Head of caudate nucleus (tissue), 42 donors: ENCODE measurements at regions not wholly inside any gene's neighbourhood (a gene's known extent, or its start where the extent isn't known, plus 50 kb on each side); places are given as distances from the start of the nearest gene placed in this dataset.
A peak's percentile ranks its signal among the peaks of the same experiment; 100 is the strongest.

Experiments used
- DNase-seq, 42 donors: peaks; one replicate each; pipeline versions ENCODE4 v3.0.0 to v3.0.0-alpha.2; 2020 to 2021; ENCODE audit warnings: mixed read lengths in 7 of 42
- intact Hi-C: fragments of 100-400 bp; cut with DNase I; formaldehyde crosslinking; loops from one replicate; pipeline ENCODE4 v1.15.0; 2022

DNA sequence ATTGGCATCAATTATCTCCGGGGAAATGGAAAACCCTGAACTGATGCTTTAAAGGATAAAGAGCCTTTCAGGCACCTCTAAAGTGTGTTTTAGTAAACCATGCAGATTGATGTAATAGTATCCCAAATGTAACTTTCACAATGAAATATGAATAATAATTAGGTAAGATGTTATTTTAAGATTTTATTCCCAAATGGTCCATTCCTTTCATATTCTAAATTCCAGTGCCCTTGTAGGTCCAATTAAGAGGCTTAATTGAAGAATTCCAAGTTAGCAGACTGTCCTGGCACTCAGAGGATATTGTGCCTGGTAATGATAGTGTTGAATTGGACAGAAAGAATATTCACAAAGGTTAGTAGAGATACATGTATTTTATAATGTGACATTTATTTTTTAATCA lies 352.5 kb upstream of the NUDT12 start:
- intact Hi-C loops = no loop called here
- no peak for DNase-seq

DNA sequence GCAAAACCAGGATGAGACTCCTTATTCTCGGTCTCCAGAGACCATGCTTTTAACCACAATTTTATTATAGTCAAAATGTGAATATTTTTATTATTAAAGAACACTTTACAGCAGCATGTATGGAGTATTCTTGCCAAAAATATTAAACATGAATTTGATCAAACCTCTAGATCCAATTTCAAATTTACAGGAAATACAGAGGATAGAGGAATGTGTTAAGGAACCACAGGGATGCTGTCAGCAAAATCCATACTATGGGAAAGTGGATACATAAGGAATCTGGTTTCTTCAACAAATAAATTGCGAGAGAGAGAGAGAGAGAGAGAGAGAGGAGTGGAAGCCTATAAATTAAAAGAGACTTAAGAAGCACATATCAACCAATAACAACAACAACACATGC lies 348.2 kb upstream of the NUDT12 start:
- intact Hi-C loops = no loop called here
- no peak for DNase-seq

DNA sequence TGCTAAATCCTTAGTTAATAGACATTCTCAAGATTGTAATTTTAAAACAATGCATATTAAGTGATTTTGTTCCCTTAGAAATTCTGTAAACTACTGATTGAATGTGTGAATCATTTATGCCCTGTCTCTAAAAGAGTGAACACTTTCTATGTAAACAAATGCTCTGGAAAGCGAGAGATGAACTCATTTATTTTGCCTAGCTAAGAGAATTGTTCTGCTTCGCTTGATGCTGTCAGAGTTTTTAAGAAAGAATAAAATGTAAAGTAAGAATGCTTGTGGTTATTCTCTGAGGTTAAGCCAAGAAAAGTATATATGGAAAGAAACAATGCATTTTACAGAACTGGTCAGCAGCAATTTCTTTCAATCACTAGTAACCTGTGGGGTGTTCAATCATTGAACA lies 347.4 kb upstream of the NUDT12 start:
- DNase-seq = no peak
- intact Hi-C loops = no loop called here

DNA sequence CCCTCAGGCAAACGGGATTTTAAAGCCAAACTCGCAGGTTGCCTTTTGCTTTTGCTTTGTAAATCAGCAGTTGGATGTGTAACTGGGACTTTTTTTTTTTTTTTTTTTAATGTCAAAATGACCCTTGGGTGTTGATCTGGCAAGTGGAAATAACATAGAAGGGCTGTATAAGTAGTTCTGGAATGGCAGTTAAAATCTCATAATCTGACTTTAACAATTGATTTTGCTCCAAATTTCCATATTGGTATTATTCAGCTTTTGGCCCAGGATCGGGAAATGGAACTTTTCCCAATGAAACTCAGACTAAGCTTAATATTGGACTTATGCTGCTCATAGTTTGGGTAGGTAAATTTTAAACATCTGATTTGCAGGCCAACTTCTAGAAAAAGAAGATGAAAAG lies 346.8 kb upstream of the NUDT12 start:
- intact Hi-C loops = no loop called here
- no peak for DNase-seq

DNA sequence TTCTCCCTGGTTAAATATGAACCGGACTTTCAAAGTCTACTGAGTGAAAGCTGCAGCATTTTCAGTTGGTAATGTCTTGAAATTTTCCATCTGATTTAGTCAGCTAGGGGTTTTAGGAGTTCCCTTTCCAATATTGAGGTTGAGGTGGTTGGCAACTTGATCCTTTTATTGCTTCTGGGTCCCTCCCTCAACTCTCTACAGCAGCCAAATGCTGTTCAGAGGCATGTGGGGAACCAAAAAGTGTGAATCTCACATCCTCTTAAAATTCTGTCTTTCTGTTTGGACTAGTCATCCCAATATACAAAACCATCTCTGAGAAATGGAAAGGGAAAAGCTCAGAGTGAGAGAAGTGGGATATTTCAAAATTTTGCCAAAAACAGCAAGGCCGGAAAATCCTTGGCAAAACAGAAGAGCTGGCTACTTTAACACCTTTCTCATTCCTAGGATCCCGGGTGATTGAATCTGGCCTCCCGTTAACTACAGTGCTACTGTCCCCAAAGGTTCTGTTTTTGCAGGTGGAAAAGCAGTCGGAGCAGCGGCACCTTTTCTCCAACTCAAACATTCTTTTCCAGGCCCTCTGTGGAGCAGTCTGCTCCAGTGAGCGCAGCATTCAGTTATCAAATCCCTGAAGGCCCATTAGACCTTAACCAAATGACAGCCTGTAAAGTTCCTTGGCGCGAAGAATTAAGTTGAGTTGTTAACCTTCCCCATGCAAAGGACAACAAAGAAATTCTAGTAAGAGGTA lies 345.9 kb upstream of the NUDT12 start:
- DNase-seq = no peak
- intact Hi-C loops = no loop called here

DNA sequence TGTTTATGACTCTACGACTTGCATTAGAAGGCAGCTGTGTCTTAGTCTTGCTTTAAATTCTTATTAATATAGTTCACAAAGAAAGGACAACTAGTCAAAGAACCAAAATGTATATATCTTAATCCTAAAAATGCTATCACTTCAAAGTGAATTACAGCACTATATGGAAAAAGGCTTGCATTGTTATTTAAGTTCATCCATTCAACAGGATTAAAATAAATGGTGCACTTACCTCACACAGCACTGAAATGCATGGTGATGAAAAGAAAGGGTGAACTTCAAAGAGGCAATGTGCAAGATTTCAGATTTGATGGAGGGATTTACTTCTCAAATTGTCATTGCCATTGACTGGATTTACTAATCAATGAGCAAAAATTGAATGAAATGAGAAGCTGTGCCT lies 344.4 kb upstream of the NUDT12 start:
- intact Hi-C loops = no loop called here
- DNase-seq = no peak

DNA sequence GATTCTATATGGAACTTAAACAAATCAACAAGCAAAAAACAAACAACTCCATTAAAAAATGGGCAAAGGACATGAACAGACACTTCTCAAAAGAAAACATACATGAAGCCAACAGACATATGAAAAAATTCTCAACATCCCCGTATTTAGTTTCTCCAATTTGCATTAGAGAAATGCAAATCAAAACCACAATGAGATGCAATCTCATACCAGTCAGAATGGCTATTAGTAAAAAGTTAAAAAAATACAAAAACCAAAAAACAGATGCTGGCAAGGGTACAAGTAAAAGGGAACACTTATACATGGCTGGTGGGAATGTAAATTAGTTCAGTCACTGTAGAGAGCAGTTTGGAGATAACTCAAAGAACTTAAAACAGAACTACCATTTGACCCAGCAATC lies 342.1 kb upstream of the NUDT12 start:
- DNase-seq = no peak
- intact Hi-C loops = no loop called here

DNA sequence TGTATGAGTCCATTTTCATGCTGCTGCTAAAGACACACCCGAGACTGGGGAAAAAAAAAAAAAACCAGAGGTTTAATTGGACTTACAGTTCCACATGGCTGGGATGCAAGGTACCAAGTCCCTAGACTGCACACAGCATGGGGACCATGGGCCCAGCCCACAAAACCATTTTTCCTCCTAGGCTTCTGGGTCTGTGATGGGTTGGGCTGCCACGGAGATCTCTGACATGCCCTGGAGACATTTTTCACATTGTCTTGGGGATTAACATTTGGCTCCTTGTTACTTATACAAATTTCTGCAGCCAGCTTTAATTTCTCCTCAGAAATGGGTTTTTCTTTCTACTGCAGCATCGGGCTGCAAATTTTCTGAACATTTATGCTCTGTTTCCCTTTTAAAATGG lies 340.3 kb upstream of the NUDT12 start:
- no peak for DNase-seq
- intact Hi-C loops = no loop called here

DNA sequence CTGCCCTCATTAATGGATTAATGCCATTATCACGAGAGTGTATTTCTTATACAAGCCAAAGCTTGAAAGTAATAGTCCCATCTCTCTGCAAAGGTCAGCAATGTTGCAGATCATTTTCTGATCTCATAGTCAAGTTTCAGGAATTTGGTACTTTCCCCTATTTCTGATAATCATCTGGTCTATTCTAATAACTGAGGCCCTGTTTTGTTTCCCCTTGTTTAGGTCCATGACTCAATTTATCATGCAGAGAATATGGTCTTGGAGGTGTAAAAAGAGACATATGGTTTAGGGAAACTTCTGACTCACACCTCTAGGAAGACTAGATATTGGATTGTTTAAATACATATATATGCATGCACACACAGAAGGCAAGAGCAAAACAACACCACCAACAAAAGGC lies 339.3 kb upstream of the NUDT12 start:
- no peak for DNase-seq
- intact Hi-C loops = no loop called here

DNA sequence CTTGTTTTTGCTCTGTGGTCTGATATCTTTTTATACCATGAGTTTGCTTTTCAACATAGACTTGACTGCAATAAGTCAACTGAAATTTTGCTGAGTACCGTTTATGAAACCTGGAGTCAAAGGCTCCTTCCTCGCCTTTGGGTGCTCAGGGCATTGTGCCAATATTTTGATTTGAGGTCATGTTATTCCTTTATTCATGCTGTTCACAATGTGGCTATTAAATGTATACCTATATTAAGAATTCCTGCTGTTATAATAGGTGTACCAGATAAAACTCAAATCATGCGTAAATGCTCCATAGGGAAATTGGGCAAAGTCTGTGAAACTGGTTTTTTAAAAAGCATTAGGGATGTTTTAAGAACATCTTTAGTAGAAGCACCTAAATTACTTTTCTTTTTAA lies 334.0 kb upstream of the NUDT12 start:
- DNase-seq = no peak
- intact Hi-C loops = no loop called here

DNA sequence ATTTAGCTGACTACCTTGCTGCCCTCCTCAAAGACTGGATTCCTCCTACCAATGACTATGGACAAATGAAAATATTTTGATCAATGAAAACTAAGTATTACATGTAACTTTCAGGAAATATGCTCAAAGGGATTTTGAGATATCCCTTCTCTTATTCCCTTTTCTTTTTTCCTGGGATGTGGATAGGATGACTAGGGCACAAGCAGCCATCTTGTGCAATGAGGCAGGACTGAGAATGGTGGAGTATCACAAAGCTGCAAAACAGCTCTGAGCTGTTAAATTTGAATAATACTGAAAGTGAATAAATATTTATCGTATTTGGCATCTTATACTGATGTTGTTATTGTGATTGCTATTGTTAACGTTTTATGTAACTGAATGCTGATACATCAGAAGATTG lies 333.1 kb upstream of the NUDT12 start:
- no peak for DNase-seq
- intact Hi-C loops = no loop called here

DNA sequence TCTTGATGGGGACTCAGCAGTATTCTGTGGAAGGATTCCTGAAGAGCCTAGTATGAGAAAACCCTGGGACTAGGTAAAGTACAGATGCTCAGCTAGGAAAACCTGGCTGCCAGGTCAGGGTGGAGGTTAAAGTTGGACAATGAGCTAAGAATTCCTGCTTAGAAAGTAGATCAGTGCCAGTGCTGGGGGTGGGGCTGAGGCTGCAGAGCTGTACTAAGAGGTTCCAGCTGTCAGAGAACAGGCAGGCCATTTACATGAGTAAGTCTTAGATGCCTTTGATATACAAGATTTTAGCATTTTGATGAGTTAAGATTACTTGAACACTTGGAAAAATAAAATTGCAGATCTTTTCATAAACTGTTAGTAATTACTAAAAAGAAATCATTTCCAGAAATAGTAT lies 332.3 kb upstream of the NUDT12 start:
- intact Hi-C loops = no loop called here
- peak; percentile 18 to 81 (median 60) for DNase-seq

DNA sequence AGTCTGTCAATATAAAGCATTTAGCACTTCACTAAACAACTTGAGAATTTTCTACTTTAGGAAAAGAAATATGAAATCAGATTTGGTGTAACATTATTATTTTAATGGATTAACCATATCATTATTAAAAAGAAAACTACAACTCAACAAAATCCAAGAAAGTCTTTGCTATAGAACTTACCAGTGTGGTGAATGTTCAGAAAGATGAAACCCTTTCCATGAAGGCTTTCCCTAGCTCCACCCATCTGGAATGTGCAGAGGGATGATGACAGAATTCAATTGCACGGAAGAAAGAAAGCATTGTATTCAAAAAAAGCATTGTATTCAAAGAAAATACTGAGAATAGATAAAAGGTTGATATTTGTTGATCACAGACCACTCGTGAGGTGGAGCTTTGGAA lies 328.6 kb upstream of the NUDT12 start:
- intact Hi-C loops = no loop called here
- DNase-seq = peak in 25 of 42 donors; percentile 7 to 79 (median 44)

DNA sequence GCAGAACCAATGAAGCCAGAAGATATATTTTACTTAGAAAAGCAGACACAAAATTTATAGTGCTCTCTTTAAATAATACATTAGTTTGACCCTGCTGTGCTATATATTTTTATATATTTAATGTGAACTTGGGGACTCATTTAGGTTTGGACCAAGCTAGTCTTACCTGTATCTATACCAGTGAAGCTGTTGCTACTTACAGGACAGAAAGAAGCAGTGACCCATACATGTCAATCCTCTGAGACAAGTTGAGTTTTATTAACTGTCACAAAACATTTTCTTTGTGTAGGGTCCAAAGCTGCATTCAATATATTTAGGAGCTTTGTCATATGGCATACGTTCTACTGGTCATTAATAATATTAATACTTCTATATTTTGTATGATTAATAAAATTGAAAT lies 327.7 kb upstream of the NUDT12 start:
- intact Hi-C loops = no loop called here
- DNase-seq = no peak

DNA sequence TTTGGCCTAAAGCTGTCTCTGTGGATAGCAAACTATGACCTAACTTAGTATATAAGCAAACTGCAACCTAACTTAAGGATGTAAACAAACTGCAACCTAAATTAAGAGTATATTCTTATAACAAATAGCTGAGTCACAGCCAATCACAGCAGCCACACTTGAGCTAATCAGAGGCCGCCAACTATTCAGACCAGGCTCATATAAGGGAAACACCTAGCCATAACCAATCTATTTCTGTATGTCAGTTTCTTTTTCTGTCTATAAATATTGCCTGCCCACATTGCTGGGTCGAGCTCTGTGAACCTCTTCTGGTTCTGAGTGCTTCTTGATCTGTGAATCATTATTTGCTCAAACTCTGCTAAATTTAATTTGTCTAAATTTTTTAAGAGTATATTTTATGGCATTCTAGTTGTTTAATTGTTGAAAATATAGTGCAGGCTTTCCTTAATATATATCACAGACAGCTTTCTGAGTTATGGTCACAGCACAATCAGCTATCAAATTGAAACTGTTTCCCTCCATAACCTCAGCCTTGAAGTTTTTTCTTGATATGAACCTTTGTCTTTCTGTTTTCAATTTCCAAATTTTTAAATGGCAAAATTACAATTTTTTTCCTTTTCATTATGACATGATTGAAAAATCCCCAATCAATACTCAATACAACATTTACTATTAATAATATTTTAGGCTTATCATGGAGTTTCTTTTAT lies 327.1 kb upstream of the NUDT12 start:
- DNase-seq = peak in 7 of 42 donors; percentile 6 to 57 (median 11)
- intact Hi-C loops = no loop called here

DNA sequence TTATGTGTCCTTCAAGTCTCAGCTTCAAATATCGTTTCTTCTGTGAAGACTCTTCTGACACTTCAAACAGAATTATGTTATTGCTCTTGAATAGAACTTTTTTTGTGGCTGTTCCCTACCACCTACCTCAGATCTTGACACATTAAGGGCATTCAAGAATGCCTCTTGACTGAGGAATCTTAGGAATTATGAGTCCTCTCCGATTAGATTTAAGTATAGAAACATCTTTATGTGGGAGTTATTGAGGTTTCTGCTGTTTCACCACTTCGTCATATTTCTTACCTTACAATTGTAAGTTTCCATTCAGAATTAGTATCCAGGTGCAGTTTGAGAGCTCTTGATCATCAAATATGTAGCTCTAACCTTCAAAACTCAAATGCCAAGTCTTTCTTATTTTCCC lies 324.2 kb upstream of the NUDT12 start:
- no peak for DNase-seq
- intact Hi-C loops = no loop called here

DNA sequence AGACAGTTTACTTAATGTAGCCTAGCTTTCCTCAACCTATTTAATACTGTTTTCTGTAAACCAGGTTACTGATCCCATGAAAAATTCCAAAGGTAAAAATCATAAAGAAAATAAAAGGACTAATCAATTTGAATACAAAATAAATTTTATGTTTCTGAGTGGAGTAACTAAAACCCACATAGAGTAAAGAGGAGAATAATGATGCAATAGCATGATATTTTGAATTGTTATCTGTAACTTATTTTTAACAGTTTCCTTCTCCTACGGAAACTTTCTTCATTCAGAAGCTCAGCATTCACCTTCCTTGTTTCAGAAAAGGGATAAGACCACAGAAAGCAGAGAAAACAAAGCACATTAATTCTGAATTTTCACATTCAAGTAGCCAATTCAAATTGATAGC lies 320.6 kb upstream of the NUDT12 start:
- intact Hi-C loops = no loop called here
- DNase-seq = no peak

DNA sequence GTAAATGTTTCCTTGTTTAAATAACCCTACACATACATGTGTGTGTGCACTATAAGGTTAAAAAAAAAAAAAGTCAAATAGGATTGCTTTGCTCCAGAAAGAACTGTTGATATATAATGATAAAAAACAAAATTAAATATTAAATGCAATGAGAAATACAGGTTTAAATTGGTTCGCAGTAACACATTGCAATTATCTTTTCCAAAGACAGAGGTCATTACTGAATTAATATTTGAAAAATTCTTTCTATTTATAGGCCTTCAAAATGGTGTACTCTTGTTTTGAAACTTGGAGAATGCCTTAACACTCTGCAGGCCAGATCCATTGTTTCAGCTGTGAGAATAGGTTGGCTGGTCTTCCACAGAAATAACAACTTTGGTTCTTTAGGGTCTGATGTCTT lies 319.0 kb upstream of the NUDT12 start:
- no peak for DNase-seq
- intact Hi-C loops = no loop called here

DNA sequence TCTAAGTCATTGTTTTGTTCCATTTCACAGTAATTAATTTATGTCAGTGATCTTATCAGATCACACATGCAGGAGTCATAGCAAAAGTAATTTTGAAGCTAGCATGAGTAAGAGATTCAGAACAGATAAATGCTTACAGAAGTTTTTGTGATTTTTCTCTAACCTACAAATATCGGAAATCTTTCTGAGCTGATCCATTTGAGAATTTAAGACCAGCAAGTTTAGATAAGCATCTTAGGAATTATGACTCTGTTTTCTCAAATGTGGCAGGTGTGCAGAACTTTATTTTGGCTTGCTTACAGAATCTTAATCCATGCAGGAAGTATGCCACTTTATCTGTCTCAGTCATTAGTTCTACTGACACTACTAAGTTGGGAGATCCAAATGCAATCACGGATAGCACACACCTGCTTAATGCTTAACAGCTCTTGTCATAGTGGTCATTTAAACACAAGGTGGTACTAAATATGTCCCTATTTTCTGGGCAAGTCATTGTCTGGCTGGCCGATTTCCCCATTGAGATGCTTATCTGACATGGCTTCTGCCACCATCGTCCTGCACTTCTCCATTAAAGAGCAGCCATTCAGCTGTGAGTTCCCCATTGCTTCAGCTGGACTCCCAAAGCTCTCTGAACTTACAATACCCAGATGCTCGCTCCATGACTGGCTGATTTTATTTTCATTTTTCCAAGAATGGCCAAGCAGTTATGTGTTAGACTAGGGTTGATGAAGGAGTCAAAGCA lies 305.4 kb upstream of the NUDT12 start:
- intact Hi-C loops = no loop called here
- no peak for DNase-seq

DNA sequence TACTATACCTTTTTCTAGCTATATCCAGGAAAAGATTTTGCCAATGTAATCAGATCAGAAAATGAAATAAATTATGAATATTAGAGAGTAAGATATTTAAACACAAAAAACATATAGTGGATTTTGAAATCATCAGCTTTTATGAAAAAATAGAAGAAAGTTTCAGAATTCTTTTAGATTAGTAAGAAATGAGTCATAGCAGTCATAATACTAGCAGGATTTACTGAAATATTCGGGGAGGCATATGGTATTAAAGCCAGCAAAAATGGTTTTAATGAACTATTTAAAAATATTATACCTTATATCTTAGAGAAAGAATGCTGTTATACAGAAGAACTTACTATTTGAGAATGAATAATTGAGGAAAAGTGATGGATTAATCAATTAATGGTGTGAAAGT lies 303.6 kb upstream of the NUDT12 start:
- no peak for DNase-seq
- intact Hi-C loops = no loop called here

DNA sequence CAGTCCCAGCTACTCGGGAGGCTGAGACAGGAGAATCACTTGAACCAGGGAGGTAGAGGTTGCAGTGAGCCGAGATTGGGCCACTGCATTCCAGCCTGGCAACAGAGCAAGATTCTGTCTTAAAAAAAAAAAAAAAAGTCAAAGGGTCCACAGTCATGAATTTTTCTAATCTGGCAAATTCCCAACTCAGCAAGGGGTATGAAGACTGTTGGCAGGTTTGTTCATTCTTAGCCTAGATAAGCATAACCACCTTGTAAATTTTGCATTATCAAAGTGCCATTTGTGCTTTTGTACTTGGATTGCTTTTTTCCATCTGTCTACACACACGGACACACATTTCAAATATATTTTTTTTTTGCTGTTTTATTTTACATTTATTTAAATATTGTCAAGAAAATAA lies 299.8 kb upstream of the NUDT12 start:
- intact Hi-C loops = no loop called here
- DNase-seq = no peak
